DOHH2 (cell line): ENCODE measurements at regions not wholly inside any gene's neighbourhood (a gene's known extent, or its start where the extent isn't known, plus 50 kb on each side); places are given as distances from the start of the nearest gene placed in this dataset.

Experiments used
- EZH2phosphoT487 ChIP-seq: fragments of 200-600 bp; sonication (generic); IDR thresholded peaks from 2 replicates; pipeline ENCODE4 v1.6.1; 2017; ENCODE audit warnings: borderline replicate concordance, mild to moderate bottlenecking, antibody characterized with exemption, low read length, moderate library complexity, mixed read lengths
- TF ChIP-seq, protein P1 (sequence below): fragments of 200-600 bp; sonication (generic); IDR thresholded peaks from one replicate; pipeline ENCODE4 v1.5.1; 2014; ENCODE audit warnings: antibody characterized with exemption, mild to moderate bottlenecking, low read depth, low read length; ENCODE audit not compliant: poor library complexity, severe bottlenecking

DNA sequence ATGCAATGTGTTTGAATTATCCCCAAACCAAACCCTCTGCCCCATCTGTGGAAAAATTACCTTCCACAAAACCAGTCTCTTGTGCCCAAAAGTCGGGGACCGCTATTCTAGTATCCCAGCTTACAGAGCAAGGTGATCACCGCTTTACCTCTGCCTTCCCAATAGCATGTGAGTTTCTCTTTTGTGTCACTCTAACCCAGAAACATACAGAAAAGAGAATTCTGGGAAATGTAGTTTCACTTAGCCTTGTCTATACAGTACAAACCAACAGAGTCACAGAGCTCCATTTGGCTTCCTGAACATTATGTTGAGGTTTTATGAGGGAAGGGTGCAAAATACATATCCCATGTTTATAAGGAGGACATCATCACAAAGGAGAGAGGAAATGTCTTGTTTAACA lies 260.3 kb upstream of the MINDY3 start:
- TF ChIP-seq, protein P1, sequence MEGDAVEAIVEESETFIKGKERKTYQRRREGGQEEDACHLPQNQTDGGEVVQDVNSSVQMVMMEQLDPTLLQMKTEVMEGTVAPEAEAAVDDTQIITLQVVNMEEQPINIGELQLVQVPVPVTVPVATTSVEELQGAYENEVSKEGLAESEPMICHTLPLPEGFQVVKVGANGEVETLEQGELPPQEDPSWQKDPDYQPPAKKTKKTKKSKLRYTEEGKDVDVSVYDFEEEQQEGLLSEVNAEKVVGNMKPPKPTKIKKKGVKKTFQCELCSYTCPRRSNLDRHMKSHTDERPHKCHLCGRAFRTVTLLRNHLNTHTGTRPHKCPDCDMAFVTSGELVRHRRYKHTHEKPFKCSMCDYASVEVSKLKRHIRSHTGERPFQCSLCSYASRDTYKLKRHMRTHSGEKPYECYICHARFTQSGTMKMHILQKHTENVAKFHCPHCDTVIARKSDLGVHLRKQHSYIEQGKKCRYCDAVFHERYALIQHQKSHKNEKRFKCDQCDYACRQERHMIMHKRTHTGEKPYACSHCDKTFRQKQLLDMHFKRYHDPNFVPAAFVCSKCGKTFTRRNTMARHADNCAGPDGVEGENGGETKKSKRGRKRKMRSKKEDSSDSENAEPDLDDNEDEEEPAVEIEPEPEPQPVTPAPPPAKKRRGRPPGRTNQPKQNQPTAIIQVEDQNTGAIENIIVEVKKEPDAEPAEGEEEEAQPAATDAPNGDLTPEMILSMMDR: no peak
- TF ChIP-seq EZH2phosphoT487: no peak
